ENCODE measurements at regions not wholly inside any gene's neighbourhood (a gene's known extent, or its start where the extent isn't known, plus 50 kb on each side); places are given as distances from the start of the nearest gene placed in this dataset.

GRCh38 chr3:110793611-110794010 is 278.0 kb upstream of the NECTIN3 start:
- no peak for TF ChIP-seq ETV6 (CRISPR knock-in tag; IDR thresholded peaks at IDR 0.05)
- TF ChIP-seq FOXK1 (CRISPR knock-in tag; IDR thresholded peaks at IDR 0.05): no peak
- TF ChIP-seq, protein P1, sequence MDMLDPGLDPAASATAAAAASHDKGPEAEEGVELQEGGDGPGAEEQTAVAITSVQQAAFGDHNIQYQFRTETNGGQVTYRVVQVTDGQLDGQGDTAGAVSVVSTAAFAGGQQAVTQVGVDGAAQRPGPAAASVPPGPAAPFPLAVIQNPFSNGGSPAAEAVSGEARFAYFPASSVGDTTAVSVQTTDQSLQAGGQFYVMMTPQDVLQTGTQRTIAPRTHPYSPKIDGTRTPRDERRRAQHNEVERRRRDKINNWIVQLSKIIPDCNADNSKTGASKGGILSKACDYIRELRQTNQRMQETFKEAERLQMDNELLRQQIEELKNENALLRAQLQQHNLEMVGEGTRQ (CRISPR knock-in tag; IDR thresholded peaks at IDR 0.05): no peak
- TF ChIP-seq ATF1 (CRISPR knock-in tag; IDR thresholded peaks at IDR 0.05): no peak
- TF ChIP-seq, protein P2, sequence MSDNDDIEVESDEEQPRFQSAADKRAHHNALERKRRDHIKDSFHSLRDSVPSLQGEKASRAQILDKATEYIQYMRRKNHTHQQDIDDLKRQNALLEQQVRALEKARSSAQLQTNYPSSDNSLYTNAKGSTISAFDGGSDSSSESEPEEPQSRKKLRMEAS (CRISPR knock-in tag; IDR thresholded peaks at IDR 0.05): no peak
- TF ChIP-seq RORB (CRISPR knock-in tag; IDR thresholded peaks at IDR 0.05): no peak

All from WTC11 (cell line).